Activated T-cell treated with anti-CD3 and anti-CD28 coated beads, Interleukin-2, amount 50 U/mL, for 72 hours (primary cell): ENCODE measurements at regions not wholly inside any gene's neighbourhood (a gene's known extent, or its start where the extent isn't known, plus 50 kb on each side); places are given as distances from the start of the nearest gene placed in this dataset.

Experiments used
- ATAC-seq, 2 donors: fragments of 150-1000 bp; cut with Tn5 transposase; replicated peaks in 1 of 2; 2 replicates each; pipeline ENCODE4 v1.10.0; 2021; ENCODE audit warnings: moderate library complexity in 2 of 2, mild to moderate bottlenecking in 1 of 2
- DNase-seq, 2 donors: peaks; one replicate each; pipeline ENCODE4 v3.0.0; 2021 to 2022; ENCODE audit warnings: mixed read lengths in 1 of 2
- H3K27ac Mint-ChIP-seq: one replicate; pipeline ENCODE4 v1.8.0; 2022; ENCODE audit warnings: mild to moderate bottlenecking, moderate library complexity, mixed read lengths
- H3K27me3 Mint-ChIP-seq: one replicate; pipeline ENCODE4 v1.8.0; 2022; ENCODE audit warnings: low read depth, mixed read lengths
- H3K36me3 Mint-ChIP-seq, 2 donors: one replicate each; pipeline ENCODE4 v1.8.0; 2022; ENCODE audit warnings: mixed read lengths in 2 of 2, mild to moderate bottlenecking in 1 of 2; ENCODE audit not compliant: insufficient read depth in 2 of 2
- H3K4me1 Mint-ChIP-seq: one replicate; pipeline ENCODE4 v1.8.0; 2022; ENCODE audit warnings: low read depth, mixed read lengths
- H3K4me3 Mint-ChIP-seq, 2 donors: one replicate each; pipeline ENCODE4 v1.8.0; 2022; ENCODE audit warnings: mild to moderate bottlenecking in 2 of 2, mixed read lengths in 2 of 2, moderate library complexity in 2 of 2
- H3K9me3 Mint-ChIP-seq, 2 donors: one replicate each; pipeline ENCODE4 v1.8.0; 2022; ENCODE audit warnings: mixed read lengths in 2 of 2

DNA sequence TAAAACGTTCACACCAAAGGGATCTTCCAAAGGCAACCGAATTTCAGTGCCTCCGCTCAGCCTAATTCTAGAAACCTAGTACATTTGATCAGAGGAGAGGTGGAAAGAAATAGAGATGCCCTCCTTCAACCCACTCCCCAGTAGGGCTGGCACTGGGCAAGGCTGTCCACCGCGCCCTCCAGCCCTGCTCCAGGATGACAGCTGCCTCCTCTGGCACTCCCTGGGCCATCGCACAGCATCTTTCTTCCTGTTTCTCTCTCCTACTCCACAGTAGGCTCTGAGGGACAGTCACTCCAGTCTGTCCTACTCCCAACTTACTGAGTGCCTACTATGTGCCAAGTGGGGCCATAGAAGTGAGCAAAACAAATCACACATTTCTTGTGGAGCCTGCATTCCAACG lies 226.2 kb downstream of the SKIDA1 start:
- H3K36me3 Mint-ChIP-seq = no peaks in the 10 kb centered on the region

GRCh38 chr10:21298701-21299100 lies 226.8 kb downstream of the SKIDA1 start:
- no peak for ATAC-seq
- Mint-ChIP-seq H3K4me1 (no peaks in the 10 kb centered on the region), H3K27me3 (peaks cover 14% of the 10 kb centered on the region), H3K4me3 (no peak overlapping the region), H3K36me3 (no peaks in the 10 kb centered on the region), H3K9me3 (no peaks in the 10 kb centered on the region), H3K27ac (no peak overlapping the region)
- no peak for DNase-seq

More for the DNA sequence above, 226.2 kb downstream of the SKIDA1 start:
- Mint-ChIP-seq H3K27me3 (peaks cover 9% of the 10 kb centered on the region), H3K4me1 (no peaks in the 10 kb centered on the region), H3K9me3 (no peaks in the 10 kb centered on the region), H3K4me3 (no peak overlapping the region), H3K27ac (no peak overlapping the region)
- ATAC-seq (no peak), DNase-seq (no peak)

- DNase-seq = no peak
- H3K27ac Mint-ChIP-seq = no peak overlapping the region
Observed at GRCh38 chr10:21297603-21298383, 227.7 kb downstream of the SKIDA1 start.

GRCh38 chr10:21296575-21297355 lies 228.7 kb downstream of the SKIDA1 start:
- H3K27me3 Mint-ChIP-seq = peaks cover 25% of the 10 kb centered on the region
- no peaks in the 10 kb centered on the region for H3K4me1 Mint-ChIP-seq
- H3K9me3 Mint-ChIP-seq = no peaks in the 10 kb centered on the region
- no peak overlapping the region for H3K4me3 Mint-ChIP-seq
- no peak for DNase-seq
- no peak for ATAC-seq
- no peaks in the 10 kb centered on the region for H3K36me3 Mint-ChIP-seq
- H3K27ac Mint-ChIP-seq = no peak overlapping the region

More at GRCh38 chr10:21297603-21298383, 227.7 kb downstream of the SKIDA1 start:
- H3K4me3 Mint-ChIP-seq = no peak overlapping the region
- H3K36me3 Mint-ChIP-seq = no peaks in the 10 kb centered on the region
- no peaks in the 10 kb centered on the region for H3K4me1 Mint-ChIP-seq
- no peak for ATAC-seq
- peaks cover 23% of the 10 kb centered on the region for H3K27me3 Mint-ChIP-seq
- no peaks in the 10 kb centered on the region for H3K9me3 Mint-ChIP-seq

DNA sequence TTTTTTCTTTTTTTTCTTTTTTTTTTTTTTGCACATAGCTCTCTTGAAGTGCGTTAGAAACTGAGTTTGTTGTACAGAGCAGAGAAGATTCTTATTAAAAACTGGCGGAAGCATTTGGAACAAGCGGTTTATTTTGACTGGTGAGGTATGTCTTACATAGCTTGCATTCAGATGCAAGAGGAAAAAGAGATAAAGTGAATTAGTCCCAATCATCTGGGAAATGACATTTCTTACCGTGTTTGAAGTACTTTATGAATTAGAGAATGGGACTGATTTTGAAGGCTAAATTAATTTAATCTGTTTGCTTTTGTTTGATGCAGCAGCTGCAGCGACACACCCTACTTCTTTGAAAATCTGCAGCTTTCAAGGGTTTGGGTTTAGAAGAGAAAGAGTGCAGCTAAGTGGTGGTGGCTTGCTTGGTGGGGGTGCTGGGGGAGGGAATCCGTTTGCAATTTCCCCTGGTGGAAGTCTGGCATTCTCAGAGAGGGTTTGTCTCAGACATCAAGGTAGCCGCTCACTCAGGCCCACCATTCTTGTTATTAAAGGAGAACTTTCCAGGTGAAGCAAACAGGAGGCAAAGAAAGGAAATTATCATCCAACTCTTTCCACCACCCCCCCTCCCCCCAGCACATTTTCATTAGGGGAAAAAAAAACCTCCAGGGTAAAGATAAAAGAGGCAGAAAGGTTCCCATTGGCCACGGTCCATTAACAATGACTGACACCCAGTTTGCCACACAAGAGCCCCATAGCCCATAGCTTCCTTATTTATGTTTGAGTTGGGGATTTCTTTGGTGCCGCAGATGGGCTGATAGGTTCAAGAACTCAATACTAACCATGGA lies 231.7 kb downstream of the SKIDA1 start:
- H3K27ac Mint-ChIP-seq = no peak overlapping the region
- H3K27me3 Mint-ChIP-seq = peaks cover 25% of the 10 kb centered on the region
- DNase-seq = no peak
- H3K36me3 Mint-ChIP-seq = no peaks in the 10 kb centered on the region
- no peak for ATAC-seq
- no peaks in the 10 kb centered on the region for H3K9me3 Mint-ChIP-seq
- no peaks in the 10 kb centered on the region for H3K4me1 Mint-ChIP-seq
- H3K4me3 Mint-ChIP-seq = no peak overlapping the region

DNA sequence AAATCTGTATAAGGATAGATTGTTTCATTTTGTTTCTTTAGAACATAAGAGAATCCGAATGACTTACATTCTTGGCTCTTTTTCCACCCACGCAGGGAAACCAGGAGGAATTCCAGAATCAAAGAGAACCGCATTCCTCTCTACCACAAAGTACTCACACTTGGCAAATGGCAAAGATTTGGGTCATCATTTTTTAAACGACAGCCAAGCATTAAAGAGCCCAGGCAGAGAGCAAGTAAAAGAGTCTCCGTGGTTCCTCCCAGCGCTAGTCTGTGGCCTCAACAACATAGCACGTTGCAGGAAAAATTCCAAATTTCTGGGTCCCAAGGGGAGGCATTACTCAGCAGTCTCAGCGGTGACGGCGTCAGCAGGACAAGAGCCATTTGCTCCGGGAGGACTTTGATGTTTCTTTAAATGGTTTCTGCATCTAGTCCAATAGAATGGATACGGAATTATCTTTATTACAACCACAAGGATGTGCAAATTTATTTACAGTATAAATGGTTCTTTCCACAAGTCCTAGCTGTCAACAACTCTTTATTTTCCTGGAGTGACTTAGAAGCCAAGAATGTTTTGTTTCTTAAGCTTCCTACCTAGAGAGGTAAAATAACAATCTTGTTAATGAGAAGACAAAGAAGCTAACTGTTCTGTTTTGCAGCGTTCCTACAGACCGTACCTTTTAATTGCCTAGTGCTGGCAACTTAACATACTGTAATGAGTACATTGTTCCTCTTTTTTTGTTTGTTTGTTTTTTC lies 232.5 kb downstream of the SKIDA1 start:
- Mint-ChIP-seq H3K4me3 (peak overlapping the region; percentile 30 to 32), H3K4me1 (no peaks in the 10 kb centered on the region), H3K27me3 (peaks cover 25% of the 10 kb centered on the region), H3K36me3 (no peaks in the 10 kb centered on the region), H3K27ac (no peak overlapping the region), H3K9me3 (no peaks in the 10 kb centered on the region)
- ATAC-seq (no peak), DNase-seq (no peak)

DNA sequence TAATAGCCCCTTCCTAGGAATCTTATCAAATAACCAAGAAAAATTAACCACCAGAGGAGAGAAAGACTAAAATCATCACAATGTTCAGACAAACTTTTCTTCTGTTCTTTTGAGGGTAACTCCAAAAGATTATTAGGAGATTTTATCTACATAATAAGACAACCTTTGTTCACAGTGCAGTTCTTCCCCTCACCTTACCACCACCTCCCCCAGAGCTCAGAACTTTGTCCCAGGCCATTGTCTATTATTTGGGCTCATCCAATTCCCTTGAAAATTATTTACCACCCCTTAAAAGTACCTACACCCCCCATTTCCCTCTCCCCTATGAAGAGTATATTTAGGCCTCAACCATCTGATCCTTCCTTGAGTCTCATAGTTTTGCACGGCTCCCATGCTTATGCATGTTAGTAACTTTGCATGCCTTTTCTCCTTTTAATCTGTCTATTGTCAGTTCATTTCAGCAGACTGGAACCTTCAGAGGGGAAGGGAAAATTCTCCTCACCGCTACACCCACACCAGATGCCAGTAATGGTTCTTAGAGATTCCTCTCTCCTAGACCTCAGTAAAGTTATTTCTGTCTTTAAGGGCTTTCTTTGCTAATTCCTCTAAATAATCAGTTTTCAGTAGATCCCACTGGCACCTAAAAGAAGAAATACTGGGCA lies 234.9 kb downstream of the SKIDA1 start:
- no peaks in the 10 kb centered on the region for H3K9me3 Mint-ChIP-seq
- no peak overlapping the region for H3K4me3 Mint-ChIP-seq
- no peaks in the 10 kb centered on the region for H3K36me3 Mint-ChIP-seq
- peaks cover 19% of the 10 kb centered on the region for H3K27me3 Mint-ChIP-seq
- H3K27ac Mint-ChIP-seq = no peak overlapping the region
- ATAC-seq = no peak
- no peak for DNase-seq
- no peaks in the 10 kb centered on the region for H3K4me1 Mint-ChIP-seq

DNA sequence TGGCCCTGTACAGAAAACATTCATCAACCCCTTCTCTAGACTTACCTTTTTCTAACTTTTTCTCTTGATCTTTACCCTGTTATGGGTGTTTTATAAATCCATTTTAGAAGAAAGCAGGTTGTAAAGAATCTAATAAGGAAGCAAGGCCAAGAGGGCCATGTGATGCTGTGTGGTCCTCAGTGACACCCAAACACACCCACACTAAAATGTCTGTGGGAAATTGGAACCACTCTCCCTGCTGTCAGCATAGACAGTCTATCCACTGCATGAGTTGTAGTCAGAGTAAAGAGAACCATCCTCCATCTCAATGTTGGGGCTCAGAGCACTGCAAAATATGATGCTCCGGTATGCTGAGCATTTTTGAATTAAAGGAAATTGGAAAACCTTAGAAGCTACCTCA lies 235.5 kb downstream of the SKIDA1 start:
- Mint-ChIP-seq H3K27ac (no peak overlapping the region), H3K4me3 (no peak overlapping the region), H3K9me3 (no peaks in the 10 kb centered on the region), H3K4me1 (peaks cover 5% of the 10 kb centered on the region), H3K27me3 (peaks cover 19% of the 10 kb centered on the region), H3K36me3 (no peaks in the 10 kb centered on the region)
- no peak for ATAC-seq
- no peak for DNase-seq

- H3K27me3 Mint-ChIP-seq = peaks cover 16% of the 10 kb centered on the region
Observed at GRCh38 chr10:21289271-21289670, 236.2 kb downstream of the SKIDA1 start.

DNA sequence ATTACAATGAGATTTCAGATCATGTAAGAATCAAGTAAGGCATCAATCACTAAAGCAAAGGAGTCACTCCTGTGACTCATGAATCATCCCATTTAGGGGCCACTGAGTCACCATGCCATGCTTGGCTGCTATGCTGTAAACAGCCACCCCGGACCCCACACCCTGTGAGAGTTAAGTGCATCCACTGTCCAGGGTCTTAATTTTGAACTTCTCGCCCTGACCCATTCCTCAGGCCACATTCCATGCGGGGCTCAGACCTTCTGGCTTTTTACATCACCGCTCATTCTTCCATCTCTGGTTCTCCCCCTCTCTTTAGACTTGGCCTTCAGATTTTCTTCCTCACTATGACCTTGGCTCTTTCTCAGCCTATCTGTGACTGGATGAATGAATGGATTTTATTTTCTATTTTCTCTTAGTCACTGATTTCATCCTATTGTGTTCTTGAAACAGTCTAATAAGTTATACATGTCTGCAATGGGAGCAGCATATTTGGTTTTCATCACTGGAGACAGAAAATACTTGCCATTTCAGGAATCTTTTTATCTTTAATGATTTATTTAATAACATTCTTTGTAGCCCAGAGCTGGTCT lies 239.6 kb downstream of the SKIDA1 start:
- Mint-ChIP-seq H3K27me3 (peaks cover 7% of the 10 kb centered on the region), H3K9me3 (no peaks in the 10 kb centered on the region), H3K4me3 (no peak overlapping the region), H3K4me1 (peaks cover 5% of the 10 kb centered on the region), H3K27ac (no peak overlapping the region), H3K36me3 (no peaks in the 10 kb centered on the region)
- ATAC-seq (peak; percentile 45 to 56), DNase-seq (no peak)

More at GRCh38 chr10:21289271-21289670, 236.2 kb downstream of the SKIDA1 start:
- DNase-seq = no peak
- no peaks in the 10 kb centered on the region for H3K9me3 Mint-ChIP-seq
- H3K27ac Mint-ChIP-seq = no peak overlapping the region
- H3K36me3 Mint-ChIP-seq = no peaks in the 10 kb centered on the region
- no peak overlapping the region for H3K4me3 Mint-ChIP-seq
- ATAC-seq = no peak
- peaks cover 5% of the 10 kb centered on the region for H3K4me1 Mint-ChIP-seq

- H3K9me3 Mint-ChIP-seq = no peaks in the 10 kb centered on the region
- no peaks in the 10 kb centered on the region for H3K36me3 Mint-ChIP-seq
- DNase-seq (no peak), ATAC-seq (no peak)
- H3K27me3 Mint-ChIP-seq = peaks cover 7% of the 10 kb centered on the region
- no peak overlapping the region for H3K27ac Mint-ChIP-seq
- peaks cover 5% of the 10 kb centered on the region for H3K4me1 Mint-ChIP-seq
- no peak overlapping the region for H3K4me3 Mint-ChIP-seq
Observed at GRCh38 chr10:21285207-21285606, 240.3 kb downstream of the SKIDA1 start.

GRCh38 chr10:21284301-21284700 lies 241.2 kb downstream of the SKIDA1 start:
- no peaks in the 10 kb centered on the region for H3K9me3 Mint-ChIP-seq
- H3K36me3 Mint-ChIP-seq = no peaks in the 10 kb centered on the region
- peaks cover 7% of the 10 kb centered on the region for H3K27me3 Mint-ChIP-seq
- DNase-seq = no peak
- no peak overlapping the region for H3K4me3 Mint-ChIP-seq
- ATAC-seq = no peak
- peaks cover 5% of the 10 kb centered on the region for H3K4me1 Mint-ChIP-seq
- no peak overlapping the region for H3K27ac Mint-ChIP-seq
